AG04450 (cell line): ENCODE measurements at regions not wholly inside any gene's neighbourhood (a gene's known extent, or its start where the extent isn't known, plus 50 kb on each side); places are given as distances from the start of the nearest gene placed in this dataset.

Experiments
- CTCF ChIA-PET: fragments of 300-600, 350-600 bp; formaldehyde crosslinking; extraction: SDS; loops from one replicate; lab custom pipeline; 2022; ENCODE audit warnings: antibody characterized with exemption, inconsistent platforms; lab: Charles Lee
- POLR2A ChIA-PET: fragments of 350-600 bp; formaldehyde crosslinking; extraction: SDS; loops from one replicate; lab custom pipeline; 2021; ENCODE audit warnings: antibody characterized with exemption, inconsistent platforms; lab: Yijun Ruan, JAX
- DNase-seq: peaks from one replicate; pipeline ENCODE4 v3.0.0-alpha.2; 2011; ENCODE audit warnings: low read depth, low spot score
- H3K27ac ChIP-seq: one replicate; pipeline ENCODE4 v1.5.1; 2012; ENCODE audit warnings: low read depth, low read length, control low read depth
- H3K27me3 ChIP-seq: one replicate; pipeline ENCODE4 v1.6.0; 2012; ENCODE audit warnings: low read length; ENCODE audit not compliant: control insufficient read depth, insufficient read depth
- H3K4me3 ChIP-seq: 2 replicates; pipeline ENCODE4 v1.5.1; 2011; ENCODE audit warnings: mild to moderate bottlenecking, low read depth, low read length, control low read depth
- H3K9me3 ChIP-seq: 2 replicates; pipeline ENCODE4 v1.5.1; 2012; ENCODE audit warnings: low read length; ENCODE audit not compliant: control insufficient read depth, insufficient read depth
- TF ChIP-seq, protein P1 (sequence below): IDR thresholded peaks from 2 replicates; pipeline ENCODE4 v1.5.1; 2011; ENCODE audit warnings: low read depth, low read length, control low read depth, inconsistent platforms

DNA sequence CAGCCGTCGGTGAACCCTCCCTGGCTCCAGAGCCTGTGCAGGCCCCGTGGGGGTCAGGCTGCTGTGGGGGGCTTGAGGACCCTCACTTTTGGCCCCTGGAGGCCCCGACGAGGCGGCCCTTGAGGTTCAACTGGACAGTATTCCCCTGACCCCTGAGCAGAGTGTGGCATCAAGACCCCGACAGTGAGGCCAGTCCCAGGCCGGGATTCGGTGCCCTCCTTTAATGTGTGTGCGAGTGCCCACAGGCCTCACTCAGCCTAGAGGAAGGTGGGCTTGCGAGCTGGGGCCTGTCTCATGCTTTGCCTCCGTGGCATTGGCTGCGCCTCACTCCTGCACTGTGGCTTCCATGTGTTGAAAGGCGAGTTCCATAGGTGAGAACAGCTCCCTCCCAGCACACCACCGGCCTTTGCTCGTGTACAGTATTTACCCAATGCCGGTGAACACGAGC lies 94.5 kb downstream of the METRNL start:
- Histone ChIP-seq H3K27me3 (peaks cover 39% of the 10 kb centered on the region), H3K4me3 (no peak overlapping the region), H3K9me3 (peaks cover 3% of the 10 kb centered on the region; the same call in 1 of the 2 replicates), H3K27ac (no peak overlapping the region)
- no peak for DNase-seq
- POLR2A ChIA-PET: no interaction called here
- CTCF ChIA-PET: no interaction called here
- TF ChIP-seq, protein P1, sequence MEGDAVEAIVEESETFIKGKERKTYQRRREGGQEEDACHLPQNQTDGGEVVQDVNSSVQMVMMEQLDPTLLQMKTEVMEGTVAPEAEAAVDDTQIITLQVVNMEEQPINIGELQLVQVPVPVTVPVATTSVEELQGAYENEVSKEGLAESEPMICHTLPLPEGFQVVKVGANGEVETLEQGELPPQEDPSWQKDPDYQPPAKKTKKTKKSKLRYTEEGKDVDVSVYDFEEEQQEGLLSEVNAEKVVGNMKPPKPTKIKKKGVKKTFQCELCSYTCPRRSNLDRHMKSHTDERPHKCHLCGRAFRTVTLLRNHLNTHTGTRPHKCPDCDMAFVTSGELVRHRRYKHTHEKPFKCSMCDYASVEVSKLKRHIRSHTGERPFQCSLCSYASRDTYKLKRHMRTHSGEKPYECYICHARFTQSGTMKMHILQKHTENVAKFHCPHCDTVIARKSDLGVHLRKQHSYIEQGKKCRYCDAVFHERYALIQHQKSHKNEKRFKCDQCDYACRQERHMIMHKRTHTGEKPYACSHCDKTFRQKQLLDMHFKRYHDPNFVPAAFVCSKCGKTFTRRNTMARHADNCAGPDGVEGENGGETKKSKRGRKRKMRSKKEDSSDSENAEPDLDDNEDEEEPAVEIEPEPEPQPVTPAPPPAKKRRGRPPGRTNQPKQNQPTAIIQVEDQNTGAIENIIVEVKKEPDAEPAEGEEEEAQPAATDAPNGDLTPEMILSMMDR: no peak

DNA sequence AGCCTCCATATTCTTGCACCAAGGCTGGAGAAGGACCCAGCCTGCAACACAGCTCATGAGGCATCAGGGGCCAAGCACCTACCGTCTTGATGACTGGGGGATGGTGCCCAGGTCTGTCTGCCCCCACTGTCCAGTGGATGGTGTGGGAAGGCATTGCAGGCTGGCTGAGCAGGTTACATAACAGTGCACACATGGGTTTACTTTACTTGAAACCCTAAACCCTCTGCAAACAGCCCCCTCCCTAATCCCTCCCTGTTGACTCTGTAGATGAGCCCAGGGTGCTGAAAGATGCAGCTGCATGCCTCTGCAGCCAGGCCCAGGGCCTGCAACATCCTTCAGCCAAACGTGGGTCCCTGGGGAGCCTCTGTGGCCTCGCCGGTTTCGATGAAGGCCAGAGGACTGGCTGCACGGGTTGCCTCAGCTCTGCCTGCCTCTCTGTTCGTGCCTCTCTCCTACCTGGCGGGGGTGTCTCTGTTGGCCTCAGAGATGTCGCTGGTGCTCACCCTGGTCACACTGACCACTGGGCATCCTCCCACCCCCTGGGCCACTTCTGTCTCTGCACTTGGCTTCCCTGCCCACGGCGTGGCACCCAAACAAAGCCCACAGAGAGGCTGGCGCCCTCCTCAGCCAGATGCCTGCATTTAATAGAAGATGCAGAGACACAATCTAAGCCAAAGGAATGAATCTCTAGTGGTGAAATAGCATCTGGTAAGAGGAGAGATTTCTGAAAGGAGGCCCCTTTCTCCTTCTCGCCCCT lies 95.1 kb downstream of the METRNL start:
- CTCF ChIA-PET: no interaction called here
- TF ChIP-seq, protein P1: no peak
- POLR2A ChIA-PET: no interaction called here
- Histone ChIP-seq H3K27ac (no peak overlapping the region), H3K4me3 (no peak overlapping the region), H3K9me3 (peaks cover 3% of the 10 kb centered on the region; the same call in 1 of the 2 replicates), H3K27me3 (peaks cover 36% of the 10 kb centered on the region)
- DNase-seq: no peak

DNA sequence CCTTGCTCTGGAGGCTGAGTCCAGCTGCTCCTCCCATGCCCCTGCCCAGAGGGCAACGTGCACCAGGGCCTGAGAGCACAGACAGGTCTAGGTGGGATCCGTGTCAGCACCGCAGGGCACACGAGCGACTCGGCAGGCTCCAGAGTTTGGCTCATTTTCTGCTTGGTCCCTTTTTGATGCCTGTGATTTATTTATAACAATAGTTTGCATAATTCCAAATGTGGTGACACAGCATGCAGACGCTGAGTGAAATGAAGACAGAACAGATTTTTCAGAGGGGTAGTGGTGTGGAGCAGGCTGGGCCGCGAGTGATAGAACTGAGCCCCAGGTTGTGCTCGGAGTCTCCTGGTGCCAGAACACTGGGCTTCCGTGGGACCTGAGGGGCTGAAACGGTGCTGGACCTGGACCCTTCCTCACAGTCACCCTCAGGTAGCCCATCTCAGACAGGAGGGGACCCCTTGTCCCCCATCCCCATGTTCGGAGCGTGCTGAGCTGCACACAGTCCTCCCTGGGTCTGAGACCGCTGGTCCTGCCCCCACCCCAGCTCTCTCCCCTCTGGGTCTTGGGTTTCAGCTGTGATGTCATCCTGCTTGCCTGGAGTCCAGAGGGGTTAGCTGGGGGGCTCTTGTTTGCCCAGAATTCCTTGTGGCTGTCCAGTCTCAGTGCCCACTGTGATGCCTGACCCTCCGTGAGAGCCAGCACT lies 95.9 kb downstream of the METRNL start:
- Histone ChIP-seq H3K27me3 (peaks cover 41% of the 10 kb centered on the region), H3K4me3 (no peak overlapping the region), H3K9me3 (peaks cover 2% of the 10 kb centered on the region; the same call in 1 of the 2 replicates), H3K27ac (no peak overlapping the region)
- ChIA-PET POLR2A (interaction anchor here (0.5 kb wide), 1 partner anchor 48 kb away, joined by 3 read pairs; no protein-coding TSS in a partner anchor), CTCF (no interaction called here)
- TF ChIP-seq, protein P1: no peak
- DNase-seq: no peak

DNA sequence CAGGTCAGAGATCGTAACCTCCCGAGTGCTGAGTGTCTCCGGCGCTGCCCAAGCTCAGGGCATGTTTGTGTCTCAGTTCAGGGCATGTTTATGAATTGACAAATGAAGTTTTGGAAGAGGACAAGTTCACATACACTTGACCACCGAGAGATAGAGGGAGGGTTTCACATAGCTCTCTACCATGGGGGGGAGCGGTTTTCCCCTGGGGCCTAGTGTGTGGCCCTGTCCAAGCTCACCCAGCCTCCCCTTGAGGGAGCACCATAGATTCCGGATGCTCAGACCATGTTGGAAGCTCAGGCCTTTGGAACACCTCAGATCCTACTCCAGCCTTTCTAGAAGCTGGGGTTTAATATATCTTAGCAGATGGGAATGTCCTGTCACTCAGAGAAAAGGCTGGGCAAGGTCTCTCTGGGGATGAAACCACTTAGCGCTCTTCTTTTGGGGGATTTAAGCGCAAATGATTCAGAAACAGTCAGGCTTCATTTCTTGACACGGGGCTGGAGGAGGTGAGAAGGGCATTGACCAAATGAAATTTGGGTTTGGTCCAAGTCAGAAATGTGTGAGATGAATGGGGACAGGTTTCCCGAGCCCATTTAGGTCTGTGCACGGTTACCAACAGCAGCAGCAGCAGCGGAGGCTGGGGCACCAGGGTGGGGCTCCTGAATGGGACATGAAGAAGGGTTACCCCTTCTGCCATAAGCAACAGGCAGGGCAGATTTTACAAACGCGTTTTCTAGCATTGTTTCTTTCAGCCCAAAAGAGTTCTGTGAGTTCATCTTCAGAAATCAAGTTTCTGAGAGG lies 96.6 kb downstream of the METRNL start:
- ChIA-PET POLR2A (interaction anchor here (0.5 to 0.6 kb wide), 2 partner anchors 49 to 1153 kb away, joined by 3 read pairs; partner anchors contain the start of gene LRRC45), CTCF (no interaction called here)
- Histone ChIP-seq H3K9me3 (no peaks in the 10 kb centered on the region; the same call in 1 of the 2 replicates), H3K27ac (no peak overlapping the region), H3K27me3 (peaks cover 36% of the 10 kb centered on the region), H3K4me3 (no peak overlapping the region)
- DNase-seq: no peak
- TF ChIP-seq, protein P1: no peak
